ENCODE measurements at regions not wholly inside any gene's neighbourhood (a gene's known extent, or its start where the extent isn't known, plus 50 kb on each side); places are given as distances from the start of the nearest gene placed in this dataset.

- no peak for DNase-seq
These were observed 384.2 kb downstream of the TMX3 start for GRCh38 chr18:68330658-68331057.

DNA sequence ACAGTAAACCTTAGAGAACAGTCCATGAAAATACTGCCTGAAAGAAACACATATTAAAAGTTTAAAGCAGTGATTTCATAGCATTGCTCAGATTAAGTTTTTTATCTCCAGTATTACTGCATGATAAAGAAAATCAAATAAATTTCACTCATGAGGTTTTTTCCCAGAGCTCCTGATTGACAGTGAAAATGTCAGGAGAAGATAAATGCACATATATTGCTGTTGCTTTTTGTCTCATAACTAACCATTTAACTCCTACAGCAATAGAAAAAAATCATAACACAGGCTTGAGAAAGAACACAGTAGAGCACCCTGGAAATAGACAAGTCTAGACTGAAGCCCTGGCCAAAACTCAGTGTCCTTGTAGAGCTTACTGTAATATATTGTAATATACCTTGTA, 391.0 kb downstream of the TMX3 start:
- DNase-seq: no peak

GRCh38 chr18:68316636-68317035, 398.3 kb downstream of the TMX3 start:
- DNase-seq: no peak

GRCh38 chr18:68314403-68314802, 400.5 kb downstream of the TMX3 start:
- DNase-seq: no peak

DNA sequence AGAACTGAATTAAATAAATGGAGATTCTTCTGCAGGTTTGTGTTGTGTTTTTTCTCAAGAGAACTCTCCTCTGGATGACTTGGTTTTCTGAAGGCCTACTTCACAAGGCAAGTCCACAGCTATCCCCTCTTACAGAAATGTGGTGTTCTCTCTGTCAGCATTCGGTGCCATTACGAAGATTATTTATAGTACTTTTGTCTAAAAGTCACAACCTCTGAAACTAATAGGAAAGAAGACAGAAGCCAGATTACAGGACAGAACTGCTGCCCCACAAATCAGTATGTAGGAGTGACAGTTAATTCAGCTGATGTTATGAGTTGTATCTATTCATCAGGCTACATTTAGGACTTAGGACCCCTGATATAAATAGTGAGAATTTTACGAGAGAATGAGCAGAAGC, 413.5 kb downstream of the TMX3 start:
- no peak for DNase-seq

- no peak for DNase-seq
These were observed 415.0 kb downstream of the TMX3 start for GRCh38 chr18:68299906-68300305.

DNA sequence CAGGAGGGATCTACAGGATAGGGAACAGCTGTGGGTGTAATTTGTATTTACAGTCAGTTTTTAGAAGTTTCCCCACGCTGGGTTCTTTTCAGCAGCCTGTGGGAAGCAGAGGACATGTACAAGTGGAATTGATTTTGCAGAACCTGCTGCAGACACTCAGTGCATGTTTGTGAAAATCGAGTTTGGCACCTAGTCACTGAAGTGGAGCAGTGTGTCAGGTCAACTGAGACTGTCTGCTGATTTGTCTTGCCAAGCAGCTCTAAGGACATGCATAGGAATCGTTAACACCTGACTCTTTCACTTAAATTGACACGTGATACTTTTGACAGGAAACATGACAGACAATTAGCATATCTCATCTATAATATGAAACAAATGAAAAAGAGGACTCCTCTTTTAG, 416.6 kb downstream of the TMX3 start:
- DNase-seq: no peak

DNA sequence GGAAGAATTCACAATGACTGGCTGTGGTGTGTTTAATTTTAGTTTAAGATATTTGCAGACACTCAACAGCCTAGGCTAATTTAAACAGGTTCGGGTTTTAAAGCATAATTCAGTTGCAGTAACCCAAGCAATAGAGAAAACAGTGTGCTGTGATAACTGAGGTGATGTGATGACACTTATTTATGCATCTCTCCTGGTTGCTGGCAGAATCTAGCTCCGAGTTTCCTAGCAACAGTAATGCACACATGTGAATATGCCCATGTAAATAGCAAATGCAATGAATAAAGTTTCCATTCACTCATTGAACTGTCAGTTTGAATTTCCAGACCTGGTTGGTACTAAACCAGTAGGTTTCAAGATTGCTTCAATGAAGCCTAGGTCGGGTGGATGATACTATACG, 426.5 kb downstream of the TMX3 start:
- no peak for DNase-seq

GRCh38 chr18:68284236-68284780, 430.6 kb downstream of the TMX3 start:
- DNase-seq: no peak

DNA sequence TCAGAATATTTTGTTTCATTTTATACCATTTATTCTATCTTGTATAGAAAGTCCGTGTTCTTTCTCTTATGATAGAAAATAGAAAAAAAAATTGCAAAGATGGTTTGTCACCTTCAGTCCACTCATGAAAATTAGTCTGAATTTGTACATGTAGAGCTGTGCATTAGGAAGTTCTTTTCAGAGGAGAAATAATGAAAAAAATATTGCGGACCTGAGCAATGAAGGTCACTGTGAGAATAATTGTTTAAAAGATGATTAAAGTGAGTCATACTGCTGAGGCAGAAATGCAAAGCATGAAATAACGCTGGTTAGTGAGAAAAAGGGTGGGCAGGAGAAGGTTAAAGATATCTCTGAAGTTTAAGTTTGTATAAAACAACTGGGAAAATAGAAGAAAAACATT, 431.1 kb downstream of the TMX3 start:
- no peak for DNase-seq

DNA sequence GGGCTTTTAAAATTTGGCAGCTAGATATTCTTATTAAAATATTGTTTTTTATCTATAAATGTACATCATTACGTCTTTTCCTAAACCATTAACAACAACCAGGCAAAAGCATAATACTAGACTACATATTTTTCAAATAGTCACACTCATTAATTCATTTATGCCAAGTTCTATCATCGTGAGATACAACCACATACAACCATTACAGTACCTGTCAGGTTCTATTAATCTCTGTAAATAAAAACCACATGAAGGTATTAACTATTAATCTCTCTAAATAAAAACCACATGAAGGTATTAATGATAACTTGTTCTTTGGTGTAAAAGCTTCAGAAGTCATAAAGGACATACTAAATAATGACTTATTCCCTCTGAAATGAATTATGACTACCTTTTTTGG, 432.7 kb downstream of the TMX3 start:
- no peak for DNase-seq

DNA sequence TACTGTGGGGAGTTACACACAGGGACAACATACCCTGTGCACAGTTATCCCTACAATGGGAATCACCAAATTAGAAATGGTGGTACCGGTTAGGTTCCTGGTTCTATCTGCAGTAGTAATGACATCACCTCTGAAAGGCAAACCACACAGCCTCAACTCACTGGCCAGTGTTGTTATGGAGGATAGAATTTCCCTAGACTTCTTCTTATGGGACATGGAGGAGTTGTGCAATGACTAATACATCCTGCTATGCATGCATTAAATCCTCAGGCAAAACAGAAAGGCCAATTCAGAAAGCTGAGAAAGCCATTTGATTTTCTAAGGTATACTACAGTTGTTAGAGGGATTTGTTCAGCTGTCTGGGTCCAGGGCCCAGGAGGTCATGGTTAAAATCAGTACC, 439.3 kb downstream of the TMX3 start:
- no peak for DNase-seq

DNA sequence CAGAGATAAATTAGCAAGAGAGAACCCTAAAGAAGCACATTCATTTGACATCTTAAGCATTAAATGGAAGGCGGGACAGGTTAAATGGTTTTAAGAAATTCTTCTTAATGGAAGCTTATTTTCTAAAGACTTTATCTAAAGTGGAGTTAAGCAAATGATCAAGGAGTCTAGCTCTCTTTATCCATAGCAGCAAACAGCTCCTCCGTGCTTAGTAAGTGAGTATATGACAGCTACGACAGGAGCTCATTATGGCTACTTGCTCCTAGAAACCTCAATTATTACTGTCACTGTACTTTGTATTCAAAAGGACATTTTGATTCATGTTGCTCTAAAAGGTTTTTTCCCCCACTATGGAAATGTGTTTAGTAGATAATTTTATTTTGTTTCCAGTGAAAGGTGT, 444.9 kb downstream of the TMX3 start:
- no peak for DNase-seq

DNA sequence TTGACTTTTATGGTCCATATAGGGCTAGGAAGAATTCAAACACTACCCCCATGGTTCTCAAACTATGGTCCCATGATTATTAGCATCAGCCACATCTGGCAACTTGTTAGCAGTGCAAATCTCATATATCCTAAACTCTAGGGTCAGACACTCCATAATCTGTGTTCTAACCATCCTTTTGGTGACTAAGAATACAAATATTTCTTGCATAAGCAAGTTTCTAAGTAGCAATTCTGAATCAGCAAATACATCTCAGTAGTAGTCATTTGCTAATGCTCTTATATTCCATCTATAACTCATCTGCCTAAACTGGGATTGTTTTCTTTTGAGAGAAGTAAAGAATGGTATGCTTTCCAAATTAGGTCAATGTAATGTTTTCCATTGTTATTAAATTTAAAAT, 447.3 kb downstream of the TMX3 start:
- DNase-seq: no peak

DNA sequence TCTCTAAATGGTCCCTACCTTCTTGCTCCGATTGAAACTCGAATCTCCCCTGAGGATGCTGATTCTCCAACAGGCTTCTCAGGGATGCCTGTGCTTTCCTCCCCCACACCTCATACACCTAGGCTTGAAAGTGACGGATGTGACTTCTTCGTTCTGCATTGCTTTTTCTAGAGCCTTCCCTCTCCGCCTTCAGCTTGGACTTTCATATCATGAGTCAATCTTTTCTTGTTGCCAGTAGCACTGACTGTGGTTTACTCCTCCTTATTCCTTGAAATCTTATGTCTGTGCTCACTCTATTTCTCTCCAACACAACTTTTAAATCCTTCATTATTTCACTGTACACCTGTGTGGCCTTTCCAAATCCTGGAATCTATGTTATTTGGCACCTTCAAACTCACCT, 451.4 kb downstream of the TMX3 start:
- DNase-seq: no peak

- DNase-seq: no peak
These were observed 452.1 kb downstream of the TMX3 start for GRCh38 chr18:68262690-68263294.

- no peak for DNase-seq
These were observed 458.4 kb downstream of the TMX3 start for GRCh38 chr18:68256418-68257067.

DNA sequence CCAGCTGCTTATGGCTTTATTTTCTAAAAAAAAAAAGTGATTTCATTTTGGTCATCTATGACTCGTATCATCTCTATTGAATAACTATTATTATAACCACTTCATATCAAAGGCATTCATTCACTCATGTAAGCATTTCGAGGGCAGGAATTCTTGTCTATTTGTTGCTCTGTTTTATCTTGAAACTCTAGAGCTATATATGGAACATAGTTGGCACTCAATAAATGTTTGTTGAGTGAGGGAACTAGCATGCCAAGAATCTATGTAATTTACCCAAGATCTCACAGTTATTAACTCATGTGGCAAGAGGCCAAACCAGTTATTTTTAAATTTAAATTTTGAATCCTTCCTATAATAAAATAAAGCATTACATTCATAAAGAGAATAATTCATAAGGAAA, 470.1 kb downstream of the TMX3 start:
- DNase-seq: no peak

GRCh38 chr18:68241881-68242280, 473.0 kb downstream of the TMX3 start:
- DNase-seq: no peak

- DNase-seq: no peak
These were observed 480.2 kb downstream of the TMX3 start for GRCh38 chr18:68234676-68235075.

GRCh38 chr18:68234131-68234530, 480.8 kb downstream of the TMX3 start:
- no peak for DNase-seq

GRCh38 chr18:68233018-68233417, 481.9 kb downstream of the TMX3 start:
- DNase-seq: no peak

GRCh38 chr18:68229351-68229750, 485.6 kb downstream of the TMX3 start:
- DNase-seq: no peak

DNA sequence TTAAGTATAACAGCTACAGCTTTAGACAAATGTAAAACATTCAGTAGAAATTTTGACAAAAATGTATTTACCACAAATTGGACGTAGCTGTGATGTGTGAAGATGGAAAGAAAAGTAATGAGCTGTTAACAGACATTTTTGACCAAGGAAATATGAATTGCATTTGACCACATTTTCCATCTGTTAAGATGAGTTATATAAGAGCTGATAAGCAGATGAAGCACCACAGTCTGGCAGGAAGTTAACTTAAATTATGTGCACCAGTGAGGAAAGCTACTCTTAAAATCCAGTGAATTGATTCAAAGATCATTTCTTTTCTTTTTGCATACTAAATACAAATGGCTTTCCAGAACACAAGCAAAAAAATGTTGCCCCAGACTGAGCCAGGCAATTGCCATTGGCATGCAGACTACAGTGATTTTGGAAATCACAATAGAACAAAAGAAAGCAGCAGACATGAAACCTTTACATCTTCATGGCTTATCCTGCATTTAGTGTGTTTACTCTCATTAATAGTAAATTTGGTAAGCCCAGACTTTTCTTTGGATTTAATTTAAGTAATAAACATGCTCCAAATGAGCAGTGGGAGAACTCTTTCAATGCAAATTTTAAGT, 493.7 kb downstream of the TMX3 start:
- no peak for DNase-seq

DNA sequence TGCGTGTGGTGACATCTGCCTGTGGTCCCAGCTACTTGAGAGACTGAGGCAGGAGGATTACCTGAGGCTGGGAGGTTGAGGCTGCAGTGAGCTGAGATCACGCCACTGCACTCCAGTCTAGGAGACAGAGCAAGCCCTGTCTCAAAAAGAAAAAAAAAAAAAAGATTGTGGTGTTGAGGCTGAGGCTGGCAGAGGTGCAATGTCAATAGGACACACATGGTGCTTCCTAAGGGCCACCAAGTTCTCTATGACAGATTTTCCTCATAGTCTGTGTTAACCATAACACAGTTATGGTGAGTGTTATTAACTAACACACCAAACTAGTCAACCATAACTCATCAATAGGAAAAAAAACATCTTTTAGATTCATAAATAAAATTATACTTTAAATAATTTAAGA, 494.4 kb downstream of the TMX3 start:
- no peak for DNase-seq
